ENCODE measurements at regions not wholly inside any gene's neighbourhood (a gene's known extent, or its start where the extent isn't known, plus 50 kb on each side); places are given as distances from the start of the nearest gene placed in this dataset.

DNA sequence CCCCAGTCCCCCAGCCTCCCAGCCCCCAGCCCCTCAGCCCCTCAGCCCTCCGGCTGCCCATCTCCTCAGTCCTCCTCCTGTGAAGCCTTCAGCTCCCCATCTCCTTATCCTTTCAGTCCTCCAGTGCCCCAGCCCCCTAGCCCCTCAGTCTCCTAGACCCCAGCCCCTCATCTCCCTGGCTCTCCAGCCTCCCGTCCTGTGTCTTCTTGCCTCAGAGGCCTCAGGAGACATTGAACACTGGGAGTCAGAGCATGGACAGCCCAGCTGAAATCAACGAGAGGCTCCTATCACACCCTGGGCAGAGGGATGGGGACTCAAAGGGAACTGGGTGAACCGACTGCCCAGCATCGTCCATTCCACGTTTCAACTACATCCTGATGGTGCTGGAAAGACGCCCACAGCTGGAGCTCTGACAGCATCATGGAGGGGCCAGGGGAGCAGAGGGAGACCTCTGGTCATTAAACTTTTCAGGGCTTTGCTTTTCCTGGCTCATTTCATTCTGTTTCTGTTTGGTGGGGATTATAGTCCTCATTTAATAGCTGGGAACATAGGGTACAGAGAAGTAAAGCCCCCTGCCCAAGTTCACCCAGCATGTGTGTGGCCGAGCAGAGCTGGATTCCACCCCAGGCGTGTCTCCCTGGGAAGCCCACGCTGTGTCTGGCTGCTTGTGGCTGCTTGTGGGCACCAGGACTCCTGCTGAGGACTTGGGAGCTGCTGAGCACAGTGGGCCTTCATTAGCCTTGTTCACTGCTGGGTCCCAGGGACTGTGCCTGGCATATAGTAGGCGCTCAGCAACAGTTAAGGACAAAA lies 396.7 kb downstream of the PTPRU start:
- no peak overlapping the region for H3K27ac ChIP-seq (ENCODE audit: low read depth, low read length)
- H3K27me3 ChIP-seq (ENCODE audit: control insufficient read depth, insufficient read depth, low read length): peaks cover 4% of the 10 kb centered on the region
- H3K9ac ChIP-seq (ENCODE audit: low read length): no peak overlapping the region

DNA sequence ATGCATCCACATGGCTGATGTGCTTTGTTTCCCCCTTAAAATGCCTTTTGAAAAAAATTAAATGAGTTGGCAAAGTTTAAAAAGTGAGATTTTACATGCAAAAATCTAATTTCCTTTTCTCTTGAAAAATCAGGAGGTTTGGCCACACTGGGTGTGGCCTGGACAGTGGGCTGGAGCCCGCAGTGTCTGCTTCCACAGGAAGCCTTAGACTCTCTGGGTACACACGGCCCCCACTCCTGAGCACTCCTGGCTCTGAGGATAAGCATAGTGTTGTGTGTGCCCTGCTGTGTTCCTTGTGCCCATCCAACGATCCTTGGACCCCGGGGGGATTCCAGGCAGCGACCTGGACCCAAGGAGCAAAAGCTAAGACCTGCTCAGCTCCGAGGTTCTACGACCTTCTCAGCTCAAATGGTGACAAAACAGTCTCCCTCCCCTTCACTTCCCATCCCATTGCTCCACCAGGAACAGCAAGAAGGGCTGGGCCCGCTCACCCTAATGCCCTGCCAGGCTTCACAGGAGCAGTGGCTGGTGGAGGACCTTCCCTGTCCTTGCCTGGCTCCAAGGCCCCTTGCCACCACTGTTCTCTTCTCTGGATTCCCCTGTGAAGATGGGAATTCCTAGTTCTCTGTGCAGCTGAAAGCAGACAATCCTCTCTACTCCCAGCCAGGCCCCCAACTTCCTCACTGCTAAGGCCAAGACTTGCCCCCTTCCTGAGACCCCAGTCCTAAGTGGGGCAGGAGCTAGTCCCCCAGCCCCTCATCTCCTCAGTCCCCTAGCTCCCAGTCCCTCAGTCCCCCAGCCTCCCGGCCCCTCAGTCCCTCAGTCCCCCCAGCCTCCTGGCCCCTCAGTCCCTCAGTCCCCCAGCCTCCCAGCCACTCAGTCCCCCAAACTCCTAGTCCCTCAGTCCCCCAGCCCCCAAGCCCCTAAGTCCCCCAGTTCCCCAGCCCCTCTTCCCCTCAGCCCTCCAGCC lies 395.8 kb downstream of the PTPRU start:
- Histone ChIP-seq H3K27ac (ENCODE audit: low read depth, low read length) (no peak overlapping the region), H3K4me1 (ENCODE audit: control insufficient read depth, insufficient read depth, low read length) (no peaks in the 10 kb centered on the region)

More for the DNA sequence above, 396.7 kb downstream of the PTPRU start:
- Histone ChIP-seq H3K36me3 (ENCODE audit: control insufficient read depth, insufficient read depth, low read length) (no peaks in the 10 kb centered on the region), H3K4me3 (ENCODE audit: low read length) (no peak overlapping the region), H3K4me1 (ENCODE audit: control insufficient read depth, insufficient read depth, low read length) (no peaks in the 10 kb centered on the region)

DNA sequence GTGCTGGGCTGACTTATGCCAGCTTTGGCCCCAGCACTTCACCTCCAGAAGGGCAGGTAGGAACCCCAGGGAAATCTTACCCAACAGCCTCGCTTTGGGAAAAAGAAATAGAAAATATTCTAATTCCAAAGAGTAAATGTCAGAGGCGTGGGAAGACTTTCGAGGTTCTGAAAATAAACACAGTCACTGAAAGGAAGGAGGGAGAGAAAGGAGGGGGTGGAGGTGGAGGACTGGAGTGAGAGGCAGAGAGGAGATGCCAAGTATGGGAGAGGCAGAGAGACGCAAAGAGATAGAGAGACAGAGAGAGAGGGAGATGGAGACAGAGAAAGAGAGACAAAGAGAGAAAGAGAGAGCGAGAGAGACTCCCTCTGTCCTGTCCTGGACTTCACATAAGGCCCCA lies 395.0 kb downstream of the PTPRU start:
- H3K9ac ChIP-seq (ENCODE audit: low read length): no peak overlapping the region

More for the DNA sequence above, 395.8 kb downstream of the PTPRU start:
- Histone ChIP-seq H3K9ac (ENCODE audit: low read length) (no peak overlapping the region), H3K4me3 (ENCODE audit: low read length) (no peak overlapping the region), H3K36me3 (ENCODE audit: control insufficient read depth, insufficient read depth, low read length) (no peaks in the 10 kb centered on the region), H3K27me3 (ENCODE audit: control insufficient read depth, insufficient read depth, low read length) (peaks cover 4% of the 10 kb centered on the region)

DNA sequence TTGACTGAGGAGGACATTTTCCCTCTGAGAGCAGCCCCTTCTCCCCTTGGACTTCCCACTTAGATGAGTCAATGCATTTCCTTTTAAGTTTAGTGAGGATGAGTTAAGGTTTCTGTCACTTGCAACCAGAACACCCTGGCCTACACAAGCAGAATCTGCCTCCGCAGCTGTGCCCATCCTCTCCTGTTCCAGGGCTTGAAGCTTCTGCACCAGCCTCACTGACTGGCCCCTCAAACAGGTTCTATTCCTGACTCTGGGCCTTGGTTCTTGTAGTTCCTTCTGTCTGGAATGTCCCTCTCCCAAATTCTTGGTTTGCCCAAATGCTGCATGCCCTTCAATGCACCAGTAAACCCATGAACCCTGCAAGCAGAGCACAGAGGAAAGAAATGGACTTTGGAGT lies 394.4 kb downstream of the PTPRU start:
- Histone ChIP-seq H3K9ac (ENCODE audit: low read length) (no peak overlapping the region), H3K4me3 (ENCODE audit: low read length) (no peak overlapping the region), H3K27me3 (ENCODE audit: control insufficient read depth, insufficient read depth, low read length) (peaks cover 4% of the 10 kb centered on the region), H3K4me1 (ENCODE audit: control insufficient read depth, insufficient read depth, low read length) (no peaks in the 10 kb centered on the region), H3K36me3 (ENCODE audit: control insufficient read depth, insufficient read depth, low read length) (no peaks in the 10 kb centered on the region), H3K27ac (ENCODE audit: low read depth, low read length) (no peak overlapping the region)

More for the DNA sequence above, 395.0 kb downstream of the PTPRU start:
- no peaks in the 10 kb centered on the region for H3K36me3 ChIP-seq (ENCODE audit: control insufficient read depth, insufficient read depth, low read length)
- H3K4me1 ChIP-seq (ENCODE audit: control insufficient read depth, insufficient read depth, low read length): no peaks in the 10 kb centered on the region
- peaks cover 4% of the 10 kb centered on the region for H3K27me3 ChIP-seq (ENCODE audit: control insufficient read depth, insufficient read depth, low read length)
- no peak overlapping the region for H3K4me3 ChIP-seq (ENCODE audit: low read length)
- H3K27ac ChIP-seq (ENCODE audit: low read depth, low read length): no peak overlapping the region

DNA sequence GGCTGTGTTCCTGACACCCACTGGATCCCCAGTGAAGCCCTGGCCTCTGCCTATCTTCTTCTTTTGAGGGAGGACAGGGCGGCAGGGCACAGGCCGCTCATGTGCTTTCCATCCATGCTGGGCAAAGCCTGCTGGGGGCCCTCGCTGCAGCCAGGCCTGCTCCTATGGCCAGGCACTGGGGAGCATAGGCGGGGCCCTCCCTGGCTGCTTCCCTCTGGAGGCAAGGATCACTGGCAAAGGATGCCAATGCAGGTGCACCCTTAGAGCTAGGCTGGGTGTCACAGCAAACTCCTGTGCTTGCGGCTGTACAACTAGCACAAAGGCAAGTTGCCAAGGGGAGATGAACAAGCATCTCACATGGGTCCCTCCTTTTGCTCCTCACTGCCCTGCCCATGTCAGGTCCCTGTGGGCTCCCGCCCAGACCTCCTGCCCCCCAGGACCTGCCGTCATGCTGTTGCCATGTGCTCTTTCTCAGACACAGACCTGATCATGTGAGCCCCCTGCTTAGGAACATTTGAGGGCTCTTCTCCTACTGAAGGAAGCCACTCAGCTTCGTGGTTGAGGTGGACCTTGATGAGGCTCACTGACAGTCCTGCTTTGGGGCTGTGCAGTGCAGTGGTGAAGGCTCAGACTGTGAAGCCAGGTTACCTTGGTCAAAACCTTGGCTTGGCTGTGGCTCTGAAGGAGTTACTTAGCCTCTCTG lies 393.6 kb downstream of the PTPRU start:
- Histone ChIP-seq H3K27ac (ENCODE audit: low read depth, low read length) (no peak overlapping the region), H3K27me3 (ENCODE audit: control insufficient read depth, insufficient read depth, low read length) (peaks cover 4% of the 10 kb centered on the region)

DNA sequence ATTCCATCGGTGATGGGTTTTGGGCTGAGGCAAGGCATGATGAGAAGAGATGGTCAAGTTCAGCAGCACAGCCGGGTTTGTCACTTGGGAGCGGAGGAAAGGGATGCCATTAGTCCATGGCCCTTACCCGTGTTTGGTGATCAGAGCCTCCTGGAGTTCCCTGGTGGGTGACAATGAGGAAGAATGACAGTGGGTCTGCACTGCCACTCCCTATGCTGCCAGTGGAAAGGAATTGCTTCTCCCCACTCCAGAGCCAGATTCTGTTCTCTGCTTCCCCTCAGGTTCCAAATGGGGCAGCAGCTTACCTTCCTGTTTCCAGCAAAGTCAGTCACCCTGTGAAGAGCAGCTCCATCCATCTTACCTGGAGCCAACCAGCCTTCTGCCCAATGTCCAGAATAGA lies 393.1 kb downstream of the PTPRU start:
- no peaks in the 10 kb centered on the region for H3K4me1 ChIP-seq (ENCODE audit: control insufficient read depth, insufficient read depth, low read length)
- H3K27ac ChIP-seq (ENCODE audit: low read depth, low read length): no peak overlapping the region
- no peaks in the 10 kb centered on the region for H3K36me3 ChIP-seq (ENCODE audit: control insufficient read depth, insufficient read depth, low read length)

More for the DNA sequence above, 393.6 kb downstream of the PTPRU start:
- Histone ChIP-seq H3K4me3 (ENCODE audit: low read length) (no peak overlapping the region), H3K4me1 (ENCODE audit: control insufficient read depth, insufficient read depth, low read length) (no peaks in the 10 kb centered on the region), H3K36me3 (ENCODE audit: control insufficient read depth, insufficient read depth, low read length) (no peaks in the 10 kb centered on the region), H3K9ac (ENCODE audit: low read length) (no peak overlapping the region)

DNA sequence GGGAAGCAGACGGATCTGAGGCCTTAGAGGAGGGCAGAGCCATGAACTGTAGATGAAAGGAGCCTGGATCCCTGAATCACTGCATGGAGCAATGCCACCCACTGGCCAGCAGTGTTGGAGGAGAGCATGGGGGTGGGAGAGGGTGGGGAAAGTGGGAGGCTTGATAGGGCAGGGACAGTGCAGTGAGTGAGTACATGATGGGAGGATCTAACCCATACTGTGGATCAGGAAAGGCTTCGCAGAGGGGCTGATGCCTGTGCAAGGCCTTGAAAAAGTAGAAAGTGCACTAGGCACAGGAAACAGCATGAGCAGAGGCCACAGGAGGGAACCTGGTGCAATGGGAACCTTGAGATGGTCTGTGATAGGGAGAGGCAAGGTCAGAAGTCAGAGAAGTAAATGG lies 391.9 kb downstream of the PTPRU start:
- Histone ChIP-seq H3K36me3 (ENCODE audit: control insufficient read depth, insufficient read depth, low read length) (no peaks in the 10 kb centered on the region), H3K27ac (ENCODE audit: low read depth, low read length) (no peak overlapping the region), H3K4me1 (ENCODE audit: control insufficient read depth, insufficient read depth, low read length) (no peaks in the 10 kb centered on the region), H3K4me3 (ENCODE audit: low read length) (no peak overlapping the region), H3K27me3 (ENCODE audit: control insufficient read depth, insufficient read depth, low read length) (peaks cover 4% of the 10 kb centered on the region), H3K9ac (ENCODE audit: low read length) (no peak overlapping the region)

More for the DNA sequence above, 393.1 kb downstream of the PTPRU start:
- Histone ChIP-seq H3K4me3 (ENCODE audit: low read length) (no peak overlapping the region), H3K27me3 (ENCODE audit: control insufficient read depth, insufficient read depth, low read length) (peaks cover 4% of the 10 kb centered on the region), H3K9ac (ENCODE audit: low read length) (no peak overlapping the region)

DNA sequence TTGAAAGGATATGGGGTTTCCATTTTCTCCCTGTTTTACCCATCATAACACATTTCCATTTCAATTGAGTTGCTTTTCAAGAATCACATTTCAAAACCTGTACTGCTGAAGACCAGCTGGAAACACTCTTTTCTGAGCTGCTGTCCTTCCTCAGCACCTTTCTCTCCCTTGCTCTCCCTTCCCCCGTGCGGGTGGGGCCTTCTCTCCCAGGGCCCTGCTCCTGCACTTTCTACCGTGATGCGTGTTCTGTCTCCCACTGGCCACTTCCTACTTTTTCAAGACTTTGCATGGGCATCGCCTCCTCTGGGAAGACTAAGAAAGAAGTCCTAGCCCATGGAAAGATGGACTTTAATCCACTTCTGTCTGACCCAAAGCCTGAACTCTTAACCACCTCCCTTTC lies 390.4 kb downstream of the PTPRU start:
- Histone ChIP-seq H3K4me3 (ENCODE audit: low read length) (no peak overlapping the region), H3K27ac (ENCODE audit: low read depth, low read length) (no peak overlapping the region), H3K36me3 (ENCODE audit: control insufficient read depth, insufficient read depth, low read length) (no peaks in the 10 kb centered on the region), H3K4me1 (ENCODE audit: control insufficient read depth, insufficient read depth, low read length) (no peaks in the 10 kb centered on the region), H3K27me3 (ENCODE audit: control insufficient read depth, insufficient read depth, low read length) (peaks cover 4% of the 10 kb centered on the region), H3K9ac (ENCODE audit: low read length) (no peak overlapping the region)

DNA sequence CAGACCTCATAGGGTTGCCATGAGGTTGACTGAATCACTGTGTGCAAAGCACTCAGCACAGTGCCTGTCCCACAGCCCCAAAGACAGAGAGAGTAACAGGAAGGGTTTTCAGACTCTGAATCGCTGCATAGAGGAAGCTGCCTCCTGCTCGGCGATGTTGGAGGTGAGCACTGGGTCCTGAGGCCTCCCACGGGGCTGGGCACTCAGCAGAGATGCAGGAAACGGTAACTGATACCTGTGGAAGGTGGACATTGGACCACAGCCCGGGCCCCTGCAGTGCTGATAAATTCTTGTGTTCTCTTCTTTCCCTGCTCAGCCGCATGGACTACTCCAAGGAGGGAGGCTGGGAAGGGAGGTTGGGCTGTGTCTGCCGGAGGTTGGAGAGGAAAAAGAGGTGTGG lies 389.7 kb downstream of the PTPRU start:
- H3K36me3 ChIP-seq (ENCODE audit: control insufficient read depth, insufficient read depth, low read length): no peaks in the 10 kb centered on the region
- no peaks in the 10 kb centered on the region for H3K4me1 ChIP-seq (ENCODE audit: control insufficient read depth, insufficient read depth, low read length)
- no peak overlapping the region for H3K9ac ChIP-seq (ENCODE audit: low read length)
- peaks cover 4% of the 10 kb centered on the region for H3K27me3 ChIP-seq (ENCODE audit: control insufficient read depth, insufficient read depth, low read length)
- H3K27ac ChIP-seq (ENCODE audit: low read depth, low read length): no peak overlapping the region
- no peak overlapping the region for H3K4me3 ChIP-seq (ENCODE audit: low read length)

DNA sequence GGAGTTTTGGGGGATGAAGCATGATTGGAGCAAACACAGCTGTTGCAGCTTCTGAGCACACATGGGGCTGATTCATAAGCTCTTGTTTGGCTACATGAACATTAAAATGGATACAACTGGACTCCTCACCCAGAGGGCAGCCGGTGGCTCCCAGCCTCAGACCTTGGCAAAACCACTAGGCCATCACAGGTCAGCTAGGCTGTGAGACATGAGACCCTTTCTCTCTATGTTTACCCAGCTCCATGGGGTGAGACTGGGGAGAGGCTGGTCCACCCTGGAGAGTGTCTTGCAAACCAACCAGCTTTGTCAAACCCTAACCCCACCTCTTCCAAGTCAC lies 388.7 kb downstream of the PTPRU start:
- Histone ChIP-seq H3K36me3 (ENCODE audit: control insufficient read depth, insufficient read depth, low read length) (no peaks in the 10 kb centered on the region), H3K9ac (ENCODE audit: low read length) (no peak overlapping the region), H3K4me3 (ENCODE audit: low read length) (no peak overlapping the region), H3K27me3 (ENCODE audit: control insufficient read depth, insufficient read depth, low read length) (peaks cover 3% of the 10 kb centered on the region), H3K27ac (ENCODE audit: low read depth, low read length) (no peak overlapping the region), H3K4me1 (ENCODE audit: control insufficient read depth, insufficient read depth, low read length) (no peaks in the 10 kb centered on the region)

DNA sequence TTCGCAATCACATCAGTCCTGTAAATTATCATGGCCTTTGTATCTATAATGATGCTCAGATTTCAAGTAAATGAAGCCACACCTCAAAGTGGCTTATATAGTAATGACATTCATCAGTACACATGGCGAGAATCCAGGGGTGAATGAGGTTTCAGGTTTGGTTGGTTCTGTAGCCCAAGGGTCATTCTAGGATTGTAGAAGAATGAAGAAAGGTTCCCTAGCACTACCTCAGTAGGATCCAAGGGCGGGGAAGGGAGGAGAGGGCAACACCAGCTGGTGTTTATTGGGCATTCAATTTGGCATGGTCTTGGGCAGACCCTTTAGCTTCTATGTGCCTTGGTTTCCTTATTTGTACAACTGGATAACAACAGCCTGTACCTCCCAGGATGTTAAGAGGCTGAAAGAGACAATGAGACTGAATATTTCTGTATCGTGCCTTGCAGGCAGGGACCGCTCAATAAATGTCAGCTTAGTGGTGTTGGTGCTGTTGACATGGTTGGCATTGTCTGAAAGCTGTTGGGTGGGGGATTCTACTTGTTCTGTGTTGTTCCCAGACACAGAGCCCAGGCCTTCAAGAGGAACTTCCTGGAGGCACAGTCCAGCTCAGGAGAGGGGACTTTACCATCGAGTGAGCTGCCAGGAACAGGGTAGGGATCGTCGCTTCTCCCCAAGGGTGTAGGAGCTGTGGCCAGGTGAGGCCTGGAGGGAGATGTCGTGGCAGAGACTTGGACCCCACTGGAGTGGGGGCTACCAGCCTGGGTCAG lies 388.2 kb downstream of the PTPRU start:
- H3K27me3 ChIP-seq (ENCODE audit: control insufficient read depth, insufficient read depth, low read length): no peaks in the 10 kb centered on the region

More for the DNA sequence above, 388.2 kb downstream of the PTPRU start:
- H3K9ac ChIP-seq (ENCODE audit: low read length): no peak overlapping the region
- H3K27ac ChIP-seq (ENCODE audit: low read depth, low read length): no peak overlapping the region
- no peaks in the 10 kb centered on the region for H3K4me1 ChIP-seq (ENCODE audit: control insufficient read depth, insufficient read depth, low read length)
- no peak overlapping the region for H3K4me3 ChIP-seq (ENCODE audit: low read length)
- no peaks in the 10 kb centered on the region for H3K36me3 ChIP-seq (ENCODE audit: control insufficient read depth, insufficient read depth, low read length)
